ENCODE measurements at regions not wholly inside any gene's neighbourhood (a gene's known extent, or its start where the extent isn't known, plus 50 kb on each side); places are given as distances from the start of the nearest gene placed in this dataset.

GRCh38 chr2:120480903-120481445, 135.0 kb downstream of the INHBB start:
- Histone ChIP-seq H3K4me3 (no peak overlapping the region), H3K9me3 (ENCODE audit: low read depth) (no peaks in the 10 kb centered on the region), H3K27me3 (peaks cover 3% of the 10 kb centered on the region), H3K4me1 (ENCODE audit: low read depth) (no peaks in the 10 kb centered on the region), H3K27ac (no peak overlapping the region), H3K36me3 (no peaks in the 10 kb centered on the region)
- DNase-seq (ENCODE audit: low read depth in 1 of 2, low spot score in 1 of 2) = no peak
- no peak for TF ChIP-seq CTCF (IDR thresholded peaks at IDR 0.05; ENCODE audit: low read depth, low read length)

- Histone ChIP-seq H3K27me3 (peaks cover 3% of the 10 kb centered on the region), H3K9me3 (ENCODE audit: low read depth) (no peaks in the 10 kb centered on the region), H3K36me3 (no peaks in the 10 kb centered on the region), H3K27ac (no peak overlapping the region), H3K4me3 (no peak overlapping the region), H3K4me1 (ENCODE audit: low read depth) (no peaks in the 10 kb centered on the region)
- no peak for TF ChIP-seq CTCF (IDR thresholded peaks at IDR 0.05; ENCODE audit: low read depth, low read length)
- DNase-seq (ENCODE audit: low read depth in 1 of 2, low spot score in 1 of 2) = no peak
These were observed 135.7 kb downstream of the INHBB start for GRCh38 chr2:120481446-120482194.

DNA sequence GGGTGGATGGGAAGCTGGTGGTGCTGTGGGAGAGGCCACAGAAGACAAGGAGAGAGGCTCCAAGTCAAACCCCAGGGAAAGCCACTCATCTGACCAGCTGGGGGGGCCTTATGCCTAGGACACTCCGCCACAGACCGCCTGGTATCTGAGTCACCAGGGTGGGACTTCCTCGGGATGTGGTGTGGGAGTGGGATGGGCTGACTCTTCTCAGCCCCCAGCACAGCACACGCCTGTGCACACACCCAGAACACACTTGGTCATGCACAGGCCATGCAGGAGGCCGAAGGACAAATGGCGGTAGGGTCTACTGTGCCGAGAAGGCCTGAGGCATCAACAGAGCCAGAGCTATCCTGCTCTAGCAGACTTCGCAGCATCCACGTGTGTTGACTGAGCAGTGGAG, 136.4 kb downstream of the INHBB start:
- no peak for TF ChIP-seq CTCF (IDR thresholded peaks at IDR 0.05; ENCODE audit: low read depth, low read length)
- H3K27me3 ChIP-seq = peaks cover 3% of the 10 kb centered on the region

GRCh38 chr2:120483355-120483754, 137.4 kb downstream of the INHBB start:
- no peaks in the 10 kb centered on the region for H3K9me3 ChIP-seq (ENCODE audit: low read depth)
- no peaks in the 10 kb centered on the region for H3K4me1 ChIP-seq (ENCODE audit: low read depth)
- H3K27ac ChIP-seq = no peak overlapping the region
- no peak for DNase-seq (ENCODE audit: low read depth in 1 of 2, low spot score in 1 of 2)
- no peaks in the 10 kb centered on the region for H3K27me3 ChIP-seq
- no peaks in the 10 kb centered on the region for H3K36me3 ChIP-seq
- no peak for TF ChIP-seq CTCF (IDR thresholded peaks at IDR 0.05; ENCODE audit: low read depth, low read length)
- H3K4me3 ChIP-seq = no peak overlapping the region

More for the DNA sequence above, 136.4 kb downstream of the INHBB start:
- Histone ChIP-seq H3K27ac (no peak overlapping the region), H3K36me3 (no peaks in the 10 kb centered on the region), H3K4me1 (ENCODE audit: low read depth) (no peaks in the 10 kb centered on the region), H3K9me3 (ENCODE audit: low read depth) (no peaks in the 10 kb centered on the region), H3K4me3 (no peak overlapping the region)
- no peak for DNase-seq (ENCODE audit: low read depth in 1 of 2, low spot score in 1 of 2)

DNA sequence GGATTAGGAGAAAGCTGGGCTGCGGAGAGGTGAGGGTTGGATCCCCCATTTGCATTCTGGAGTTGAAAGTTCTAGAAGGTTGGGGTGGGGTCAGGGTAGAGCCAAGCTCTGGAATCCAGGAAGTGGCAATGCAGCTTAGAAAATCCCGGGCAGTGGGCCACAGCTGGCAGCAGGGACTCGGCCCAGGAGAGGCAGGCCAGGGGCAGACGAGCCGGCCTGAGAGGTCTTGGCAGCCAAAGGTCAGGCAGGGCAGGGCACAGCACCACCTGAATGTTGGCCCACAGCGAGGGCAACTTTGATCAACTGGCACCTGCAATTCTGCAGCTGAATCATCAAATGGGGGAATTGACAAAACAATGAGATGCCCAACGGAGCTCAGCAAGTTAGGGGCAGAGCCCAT, 139.2 kb downstream of the INHBB start:
- no peak for TF ChIP-seq CTCF (IDR thresholded peaks at IDR 0.05; ENCODE audit: low read depth, low read length)
- H3K9me3 ChIP-seq (ENCODE audit: low read depth) = no peaks in the 10 kb centered on the region
- H3K4me3 ChIP-seq = no peak overlapping the region
- no peaks in the 10 kb centered on the region for H3K4me1 ChIP-seq (ENCODE audit: low read depth)
- no peaks in the 10 kb centered on the region for H3K36me3 ChIP-seq
- no peak overlapping the region for H3K27ac ChIP-seq
- no peaks in the 10 kb centered on the region for H3K27me3 ChIP-seq
- no peak for DNase-seq (ENCODE audit: low read depth in 1 of 2, low spot score in 1 of 2)

All from cardiac muscle cell (in vitro differentiated cells and primary cell).